Suprapubic skin (tissue), 4 donors: ENCODE measurements at regions not wholly inside any gene's neighbourhood (a gene's known extent, or its start where the extent isn't known, plus 50 kb on each side); places are given as distances from the start of the nearest gene placed in this dataset.

Source experiments
- DNase-seq, 2 donors: peaks; one replicate each; pipeline ENCODE4 v3.0.0-alpha.2; 2019; ENCODE audit warnings: low spot score in 2 of 2
- H3K27ac ChIP-seq: fragments of 200-600 bp; sonication (generic); one replicate; pipeline ENCODE4 v1.5.1; 2019
- H3K27me3 ChIP-seq: fragments of 200-600 bp; sonication (generic); one replicate; pipeline ENCODE4 v1.5.1; 2019
- H3K36me3 ChIP-seq: fragments of 200-600 bp; sonication (generic); one replicate; pipeline ENCODE4 v1.5.1; 2019
- H3K4me1 ChIP-seq: fragments of 200-600 bp; sonication (generic); one replicate; pipeline ENCODE4 v1.5.1; 2019
- H3K4me3 ChIP-seq: fragments of 200-600 bp; sonication (generic); one replicate; pipeline ENCODE4 v1.5.1; 2019; ENCODE audit warnings: mild to moderate bottlenecking
- H3K9me3 ChIP-seq: fragments of 200-600 bp; sonication (generic); one replicate; pipeline ENCODE4 v1.5.1; 2019
- CTCF ChIP-seq, 2 donors: fragments of 200-600 bp in 1 of 2; fragments of 450-650 bp in 1 of 2; sonication (generic) in 1 of 2; IDR thresholded peaks; one replicate each; pipeline ENCODE4 v1.5.1; 2016 to 2019; ENCODE audit warnings: antibody characterized with exemption in 2 of 2, mild to moderate bottlenecking in 1 of 2, moderate library complexity in 1 of 2
- EP300 ChIP-seq: sonication (generic); formaldehyde crosslinking; IDR thresholded peaks from one replicate; pipeline ENCODE4 v1.6.1; 2017; ENCODE audit warnings: antibody characterized with exemption
- POLR2A ChIP-seq, 2 donors: fragments of 450-650 bp; IDR thresholded peaks; one replicate each; pipeline ENCODE4 v1.6.1; 2017; ENCODE audit warnings: antibody characterized with exemption in 2 of 2, mild to moderate bottlenecking in 2 of 2, moderate library complexity in 2 of 2
- POLR2AphosphoS5 ChIP-seq, 3 donors: sonication (generic); formaldehyde crosslinking; IDR thresholded peaks; one replicate each; pipeline ENCODE4 v1.6.1; 2017; ENCODE audit warnings: antibody characterized with exemption in 3 of 3
- WGBS: methylation state at CpG from one replicate; pipeline ENCODE4 v1.1.5; 2018; 5-methylcytosine and 5-hydroxymethylcytosine counted together

DNA sequence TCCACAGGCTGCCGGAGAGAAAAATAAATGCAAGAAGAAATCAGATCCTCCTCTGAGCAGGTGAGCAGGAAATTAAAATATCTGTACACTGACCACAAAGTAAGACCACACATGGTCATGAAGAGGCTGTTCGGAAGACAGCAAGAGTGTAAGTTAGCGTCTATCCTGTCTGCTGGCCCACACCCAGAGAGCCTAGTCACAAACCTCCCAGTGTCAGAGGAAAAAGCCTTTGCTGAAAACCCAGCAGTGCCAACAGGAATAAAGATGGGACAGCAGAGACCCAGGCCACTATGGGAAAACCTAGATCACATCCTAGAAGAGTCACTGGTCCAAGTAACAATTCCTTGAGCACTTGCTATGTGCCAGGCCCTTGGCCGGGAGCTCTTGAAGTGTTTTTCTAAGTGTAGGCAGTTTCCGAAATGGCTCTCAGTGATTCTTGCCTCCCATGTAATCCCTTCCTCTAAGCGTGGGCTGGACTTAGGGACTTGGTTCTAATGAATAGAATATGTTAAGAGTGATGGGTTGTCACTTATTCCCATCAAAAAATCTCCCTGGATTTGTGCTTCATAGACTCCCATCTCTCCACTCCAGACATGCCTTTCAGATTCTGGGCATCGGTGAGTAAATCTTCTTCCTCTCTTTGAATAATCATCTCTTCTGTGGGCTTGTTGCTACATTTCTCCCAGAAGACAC lies 110.9 kb upstream of the PKDCC start:
- TF ChIP-seq POLR2A (IDR thresholded peaks at IDR 0.05) (no peak), POLR2AphosphoS5 (IDR thresholded peaks at IDR 0.05) (no peak), EP300 (no peak), CTCF (IDR thresholded peaks at IDR 0.05) (no peak)
- Histone ChIP-seq H3K9me3 (no peaks in the 10 kb centered on the region), H3K4me3 (no peak overlapping the region), H3K27me3 (no peaks in the 10 kb centered on the region), H3K4me1 (peaks cover 19% of the 10 kb centered on the region), H3K36me3 (no peaks in the 10 kb centered on the region), H3K27ac (no peak overlapping the region)
- 82% methylated on average over 7 of the region's 7 CpGs for WGBS
- DNase-seq, result peak in 1 of 2 donors; percentile 11

- Histone ChIP-seq H3K36me3 (no peaks in the 10 kb centered on the region), H3K27me3 (no peaks in the 10 kb centered on the region), H3K9me3 (no peaks in the 10 kb centered on the region), H3K4me1 (peaks cover 19% of the 10 kb centered on the region), H3K27ac (no peak overlapping the region), H3K4me3 (no peak overlapping the region)
- no peak for DNase-seq
- 67% methylated on average over 5 of the region's 5 CpGs for WGBS
- TF ChIP-seq POLR2A (IDR thresholded peaks at IDR 0.05) (no peak), EP300 (no peak), CTCF (IDR thresholded peaks at IDR 0.05) (no peak), POLR2AphosphoS5 (IDR thresholded peaks at IDR 0.05) (no peak)
These were observed 110.3 kb upstream of the PKDCC start for GRCh38 chr2:41937464-41937906.

- TF ChIP-seq CTCF (IDR thresholded peaks at IDR 0.05), result no peak
- no peaks in the 10 kb centered on the region for H3K9me3 ChIP-seq
- no peak overlapping the region for H3K27ac ChIP-seq
- no peaks in the 10 kb centered on the region for H3K36me3 ChIP-seq
- peaks cover 16% of the 10 kb centered on the region for H3K4me1 ChIP-seq
- no peak for DNase-seq
- no peak overlapping the region for H3K4me3 ChIP-seq
- WGBS, result 57% methylated on average over 9 of the region's 9 CpGs
- no peaks in the 10 kb centered on the region for H3K27me3 ChIP-seq
These were observed 109.7 kb upstream of the PKDCC start for GRCh38 chr2:41937921-41938708.

DNA sequence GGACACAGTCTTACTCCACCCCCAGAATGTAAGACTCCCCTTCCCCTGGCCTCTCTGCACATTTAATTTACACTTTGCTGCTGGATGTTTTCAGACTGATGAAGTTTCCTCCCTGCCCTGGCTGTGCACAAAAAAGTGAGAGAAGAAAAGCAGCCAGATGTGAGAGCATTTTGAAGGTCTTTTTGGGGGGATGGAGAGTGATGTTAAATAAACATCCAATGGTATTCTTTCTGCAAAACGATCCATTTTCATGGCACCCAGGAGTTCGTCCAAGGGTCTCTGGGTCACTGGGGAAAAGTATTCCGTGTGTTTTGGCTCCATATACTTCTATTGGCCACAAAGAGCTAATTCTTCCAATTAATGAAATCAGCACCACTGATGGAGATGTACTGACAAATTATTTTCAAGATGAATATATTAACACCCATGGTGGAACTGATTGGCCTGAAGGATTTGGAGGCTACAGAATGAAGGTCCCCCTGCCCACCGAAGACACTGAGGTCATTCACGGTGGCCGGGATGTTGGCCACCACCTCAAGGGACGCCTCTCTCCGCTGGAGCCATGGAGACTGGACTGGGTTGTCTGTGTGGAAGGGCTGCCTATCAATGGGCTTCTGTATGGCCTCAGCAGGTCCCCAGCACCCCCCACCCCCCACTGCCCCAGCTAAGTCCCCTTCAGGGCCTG lies 107.6 kb upstream of the PKDCC start:
- WGBS, result 54% methylated on average over 4 of the region's 8 CpGs
- no peak overlapping the region for H3K4me3 ChIP-seq
- TF ChIP-seq CTCF (IDR thresholded peaks at IDR 0.05), result no peak
- TF ChIP-seq POLR2AphosphoS5 (IDR thresholded peaks at IDR 0.05), result no peak
- no peak for TF ChIP-seq POLR2A (IDR thresholded peaks at IDR 0.05)
- TF ChIP-seq EP300, result no peak
- no peaks in the 10 kb centered on the region for H3K27me3 ChIP-seq
- H3K27ac ChIP-seq, result no peak overlapping the region
- no peaks in the 10 kb centered on the region for H3K36me3 ChIP-seq
- no peaks in the 10 kb centered on the region for H3K9me3 ChIP-seq
- peaks cover 8% of the 10 kb centered on the region for H3K4me1 ChIP-seq
- DNase-seq, result no peak

GRCh38 chr2:41940745-41941063 lies 107.1 kb upstream of the PKDCC start:
- no peaks in the 10 kb centered on the region for H3K27me3 ChIP-seq
- H3K9me3 ChIP-seq, result no peaks in the 10 kb centered on the region
- no peaks in the 10 kb centered on the region for H3K36me3 ChIP-seq
- DNase-seq, result no peak
- WGBS, result 43% methylated on average over 6 of the region's 6 CpGs
- H3K27ac ChIP-seq, result no peak overlapping the region
- no peak for TF ChIP-seq POLR2A (IDR thresholded peaks at IDR 0.05)
- no peak for TF ChIP-seq CTCF (IDR thresholded peaks at IDR 0.05)
- H3K4me1 ChIP-seq, result peaks cover 8% of the 10 kb centered on the region
- no peak overlapping the region for H3K4me3 ChIP-seq
